MM.1S (cell line): ENCODE measurements at regions not wholly inside any gene's neighbourhood (a gene's known extent, or its start where the extent isn't known, plus 50 kb on each side); places are given as distances from the start of the nearest gene placed in this dataset.

Experiments used
- DNase-seq: peaks from one replicate; pipeline ENCODE4 v3.0.0-alpha.2; 2015
- H2AFZ ChIP-seq: fragments of 300-600 bp; sonication (generic); 2 replicates; pipeline ENCODE4 v1.6.0; 2016; ENCODE audit warnings: antibody characterized with exemption, low read length
- H3F3A ChIP-seq: fragments of 300-600 bp; sonication (generic); 2 replicates; pipeline ENCODE4 v1.6.1; 2016; ENCODE audit warnings: mild to moderate bottlenecking, antibody characterized with exemption, low read length, moderate library complexity, mixed read lengths; ENCODE audit not compliant: insufficient read depth
- H3K27ac ChIP-seq: fragments of 300-600 bp; sonication (generic); 2 replicates; pipeline ENCODE4 v1.5.1; 2016; ENCODE audit warnings: mild to moderate bottlenecking, low read length
- H3K27me3 ChIP-seq: fragments of 300-600 bp; sonication (generic); replicated peaks from 2 replicates; pipeline ENCODE4 v1.6.0; 2016; ENCODE audit warnings: low read length; ENCODE audit not compliant: insufficient read depth
- H3K36me3 ChIP-seq: fragments of 300-600 bp; sonication (generic); replicated peaks from 2 replicates; pipeline ENCODE4 v1.6.1; 2016; ENCODE audit warnings: mild to moderate bottlenecking, low read length, mixed read lengths; ENCODE audit not compliant: insufficient read depth
- H3K4me1 ChIP-seq: fragments of 300-600 bp; sonication (generic); 2 replicates; pipeline ENCODE4 v1.6.1; 2016; ENCODE audit warnings: low read length, mixed read lengths
- H3K4me2 ChIP-seq: fragments of 300-600 bp; sonication (generic); 2 replicates; pipeline ENCODE4 v1.6.0; 2016; ENCODE audit warnings: low read depth, low read length
- H3K4me3 ChIP-seq: fragments of 300-600 bp; sonication (generic); 2 replicates; pipeline ENCODE4 v1.5.1; 2016; ENCODE audit warnings: low read length, mixed read lengths
- H3K79me2 ChIP-seq: fragments of 300-600 bp; sonication (generic); 2 replicates; pipeline ENCODE4 v1.6.1; 2016; ENCODE audit warnings: mixed run types, low read length, mixed read lengths
- H3K9ac ChIP-seq: fragments of 300-600 bp; sonication (generic); 2 replicates; pipeline ENCODE4 v1.6.1; 2016; ENCODE audit warnings: low read length, mixed read lengths
- H3K9me2 ChIP-seq: fragments of 300-600 bp; sonication (generic); replicated peaks from 2 replicates; pipeline ENCODE4 v1.6.1; 2016; ENCODE audit warnings: mild to moderate bottlenecking, low read length, mixed read lengths; ENCODE audit not compliant: insufficient read depth
- H3K9me3 ChIP-seq: fragments of 300-600 bp; sonication (generic); replicated peaks from 2 replicates; pipeline ENCODE4 v1.6.1; 2016; ENCODE audit warnings: mild to moderate bottlenecking, low read length, mixed read lengths; ENCODE audit not compliant: insufficient read depth
- H4K20me1 ChIP-seq: fragments of 300-600 bp; sonication (generic); 2 replicates; pipeline ENCODE4 v1.6.1; 2016; ENCODE audit warnings: mild to moderate bottlenecking, low read length, moderate library complexity, mixed read lengths; ENCODE audit not compliant: insufficient read depth
- EZH2 ChIP-seq: fragments of 300-600 bp; sonication (generic); optimal IDR thresholded peaks from 2 replicates; pipeline ENCODE3; 2017; ENCODE audit warnings: low read depth, mild to moderate bottlenecking, antibody characterized with exemption, low read length, mixed read lengths
- EZH2phosphoT487 ChIP-seq: fragments of 300-600 bp; sonication (generic); IDR thresholded peaks from 2 replicates; pipeline ENCODE4 v1.6.1; 2018; ENCODE audit warnings: antibody characterized with exemption, low read length
- TF ChIP-seq, protein P1 (sequence below): fragments of 300-600 bp; sonication (generic); IDR thresholded peaks from 2 replicates; pipeline ENCODE4 v1.5.1; 2016; ENCODE audit warnings: antibody characterized with exemption, low read length, mixed read lengths

- TF ChIP-seq, protein P1, sequence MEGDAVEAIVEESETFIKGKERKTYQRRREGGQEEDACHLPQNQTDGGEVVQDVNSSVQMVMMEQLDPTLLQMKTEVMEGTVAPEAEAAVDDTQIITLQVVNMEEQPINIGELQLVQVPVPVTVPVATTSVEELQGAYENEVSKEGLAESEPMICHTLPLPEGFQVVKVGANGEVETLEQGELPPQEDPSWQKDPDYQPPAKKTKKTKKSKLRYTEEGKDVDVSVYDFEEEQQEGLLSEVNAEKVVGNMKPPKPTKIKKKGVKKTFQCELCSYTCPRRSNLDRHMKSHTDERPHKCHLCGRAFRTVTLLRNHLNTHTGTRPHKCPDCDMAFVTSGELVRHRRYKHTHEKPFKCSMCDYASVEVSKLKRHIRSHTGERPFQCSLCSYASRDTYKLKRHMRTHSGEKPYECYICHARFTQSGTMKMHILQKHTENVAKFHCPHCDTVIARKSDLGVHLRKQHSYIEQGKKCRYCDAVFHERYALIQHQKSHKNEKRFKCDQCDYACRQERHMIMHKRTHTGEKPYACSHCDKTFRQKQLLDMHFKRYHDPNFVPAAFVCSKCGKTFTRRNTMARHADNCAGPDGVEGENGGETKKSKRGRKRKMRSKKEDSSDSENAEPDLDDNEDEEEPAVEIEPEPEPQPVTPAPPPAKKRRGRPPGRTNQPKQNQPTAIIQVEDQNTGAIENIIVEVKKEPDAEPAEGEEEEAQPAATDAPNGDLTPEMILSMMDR, result no peak
- TF ChIP-seq EZH2, result no peak
- no peak for TF ChIP-seq EZH2phosphoT487
- H3K4me3 ChIP-seq, result no peak overlapping the region
- no peak overlapping the region for H3K4me2 ChIP-seq
- H3K4me1 ChIP-seq, result no peaks in the 10 kb centered on the region
- no peaks in the 10 kb centered on the region for H3K79me2 ChIP-seq
- H2AFZ ChIP-seq, result no peak overlapping the region
- H4K20me1 ChIP-seq, result no peaks in the 10 kb centered on the region
- H3K27me3 ChIP-seq, result no peaks in the 10 kb centered on the region
- no peaks in the 10 kb centered on the region for H3K9me2 ChIP-seq
- H3F3A ChIP-seq, result no peaks in the 10 kb centered on the region
- no peak overlapping the region for H3K27ac ChIP-seq
- H3K9ac ChIP-seq, result no peak overlapping the region
- no peaks in the 10 kb centered on the region for H3K9me3 ChIP-seq
- H3K36me3 ChIP-seq, result no peaks in the 10 kb centered on the region
- no peak for DNase-seq
Measured at GRCh38 chr2:189285962-189286645, 106.5 kb upstream of the COL5A2 start.

DNA sequence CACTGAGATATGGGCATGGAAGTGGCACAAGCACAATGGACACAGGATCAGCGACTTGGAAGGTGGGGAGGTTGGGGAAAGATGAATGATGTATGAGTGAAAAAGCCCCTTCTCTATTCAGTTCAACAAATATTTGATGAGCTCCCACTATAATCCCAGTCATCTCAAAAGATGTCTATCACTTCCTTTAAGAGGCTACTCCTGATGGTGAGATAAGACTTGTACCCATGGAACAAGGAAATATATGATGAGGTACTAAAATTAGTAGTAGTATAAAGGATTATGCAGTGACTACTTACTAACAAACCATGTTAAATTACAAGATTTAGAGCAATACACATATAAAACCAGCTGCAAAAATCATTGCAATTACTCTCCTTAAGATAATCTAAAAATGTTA is 107.8 kb upstream of the COL5A2 start:
- Histone ChIP-seq H3K9me2 (no peaks in the 10 kb centered on the region), H3K4me2 (no peak overlapping the region), H4K20me1 (no peaks in the 10 kb centered on the region), H2AFZ (no peak overlapping the region), H3K4me3 (no peak overlapping the region), H3K9me3 (no peaks in the 10 kb centered on the region), H3K27me3 (no peaks in the 10 kb centered on the region), H3K27ac (no peak overlapping the region), H3K79me2 (no peaks in the 10 kb centered on the region), H3K4me1 (no peaks in the 10 kb centered on the region), H3F3A (no peaks in the 10 kb centered on the region), H3K9ac (no peak overlapping the region), H3K36me3 (no peaks in the 10 kb centered on the region)
- DNase-seq, result no peak
- TF ChIP-seq EZH2 (no peak), EZH2phosphoT487 (no peak)
- TF ChIP-seq, protein P1, result no peak

GRCh38 chr2:189287982-189288521 is 108.5 kb upstream of the COL5A2 start:
- Histone ChIP-seq H3K79me2 (no peaks in the 10 kb centered on the region), H3K4me1 (no peaks in the 10 kb centered on the region), H3K9ac (no peak overlapping the region), H3K27me3 (no peaks in the 10 kb centered on the region), H3K4me3 (no peak overlapping the region), H2AFZ (no peak overlapping the region), H3K4me2 (no peak overlapping the region), H3K9me2 (no peaks in the 10 kb centered on the region), H3F3A (no peaks in the 10 kb centered on the region), H3K9me3 (no peaks in the 10 kb centered on the region), H3K36me3 (no peaks in the 10 kb centered on the region), H3K27ac (no peak overlapping the region), H4K20me1 (no peaks in the 10 kb centered on the region)
- peak; percentile 51 for DNase-seq
- TF ChIP-seq, protein P1, result peak; percentile 40
- no peak for TF ChIP-seq EZH2phosphoT487
